Skeletal muscle tissue (tissue), 3 donors: ENCODE measurements at regions not wholly inside any gene's neighbourhood (a gene's known extent, or its start where the extent isn't known, plus 50 kb on each side); places are given as distances from the start of the nearest gene placed in this dataset.
"Not testable (repeated sequence)": the region's sequence is repeated elsewhere in the genome, so short reads cannot be mapped to it uniquely, and the experiment has no call there.

ENCODE experiments used
- H3K27ac ChIP-seq: one replicate; pipeline ENCODE4 v1.7.0; 2013; ENCODE audit warnings: mild to moderate bottlenecking, low read depth, low read length, inconsistent platforms
- H3K27me3 ChIP-seq, 3 donors: one replicate each; pipeline ENCODE4 v1.7.0; 2013; ENCODE audit warnings: low read length in 3 of 3; ENCODE audit not compliant: control insufficient read depth in 3 of 3, insufficient read depth in 3 of 3
- H3K36me3 ChIP-seq, 3 donors: one replicate each; pipeline ENCODE4 v1.7.0; 2013; ENCODE audit warnings: low read length in 3 of 3; ENCODE audit not compliant: control insufficient read depth in 3 of 3, insufficient read depth in 3 of 3
- H3K4me1 ChIP-seq, 3 donors: one replicate each; pipeline ENCODE4 v1.7.0; 2013; ENCODE audit warnings: low read length in 3 of 3, mild to moderate bottlenecking in 3 of 3; ENCODE audit not compliant: control insufficient read depth in 3 of 3, insufficient read depth in 3 of 3
- H3K4me3 ChIP-seq, 3 donors: one replicate each; pipeline ENCODE4 v1.7.0; 2013; ENCODE audit warnings: low read length in 3 of 3
- H3K9ac ChIP-seq, 3 donors: one replicate each; pipeline ENCODE4 v1.7.0; 2013; ENCODE audit warnings: low read length in 3 of 3, mild to moderate bottlenecking in 3 of 3, moderate library complexity in 2 of 3, low read depth in 1 of 3
- H3K9me3 ChIP-seq, 3 donors: one replicate each; pipeline ENCODE4 v1.7.0; 2013; ENCODE audit warnings: low read length in 3 of 3; ENCODE audit not compliant: control insufficient read depth in 3 of 3
- donor health status: Osteomylitis.

- H3K36me3 ChIP-seq = no peaks in the 10 kb centered on the region
- H3K9ac ChIP-seq = no peak overlapping the region
- no peak overlapping the region for H3K4me3 ChIP-seq
- H3K4me1 ChIP-seq = no peaks in the 10 kb centered on the region
- H3K27ac ChIP-seq = no peak overlapping the region
- no peaks in the 10 kb centered on the region for H3K27me3 ChIP-seq
- no peaks in the 10 kb centered on the region for H3K9me3 ChIP-seq
Measured at GRCh38 chr3:181912384-181912783, 200.7 kb downstream of the SOX2 start.

GRCh38 chr3:181913254-181913653 lies 201.5 kb downstream of the SOX2 start:
- no peak overlapping the region for H3K27ac ChIP-seq
- H3K4me1 ChIP-seq = no peaks in the 10 kb centered on the region
- no peak overlapping the region for H3K4me3 ChIP-seq
- no peaks in the 10 kb centered on the region for H3K36me3 ChIP-seq
- no peak overlapping the region for H3K9ac ChIP-seq
- H3K27me3 ChIP-seq = no peaks in the 10 kb centered on the region
- H3K9me3 ChIP-seq = no peaks in the 10 kb centered on the region

GRCh38 chr3:181915551-181915950 lies 203.8 kb downstream of the SOX2 start:
- no peak overlapping the region for H3K4me3 ChIP-seq
- H3K36me3 ChIP-seq = no peaks in the 10 kb centered on the region
- no peaks in the 10 kb centered on the region for H3K9me3 ChIP-seq
- H3K27ac ChIP-seq = no peak overlapping the region
- H3K4me1 ChIP-seq = no peaks in the 10 kb centered on the region
- no peak overlapping the region for H3K9ac ChIP-seq
- no peaks in the 10 kb centered on the region for H3K27me3 ChIP-seq

- H3K4me3 ChIP-seq = no peak overlapping the region
- no peaks in the 10 kb centered on the region for H3K36me3 ChIP-seq
- H3K27ac ChIP-seq = no peak overlapping the region
- H3K27me3 ChIP-seq = no peaks in the 10 kb centered on the region
- H3K9ac ChIP-seq = no peak overlapping the region
- no peaks in the 10 kb centered on the region for H3K9me3 ChIP-seq
- no peaks in the 10 kb centered on the region for H3K4me1 ChIP-seq
Measured at GRCh38 chr3:181916013-181916412, 204.3 kb downstream of the SOX2 start.

GRCh38 chr3:181917027-181917426 lies 205.3 kb downstream of the SOX2 start:
- H3K36me3 ChIP-seq = no peaks in the 10 kb centered on the region
- H3K4me1 ChIP-seq = no peaks in the 10 kb centered on the region
- no peak overlapping the region for H3K27ac ChIP-seq
- H3K9me3 ChIP-seq = no peaks in the 10 kb centered on the region
- no peak overlapping the region for H3K4me3 ChIP-seq
- H3K27me3 ChIP-seq = no peaks in the 10 kb centered on the region
- no peak overlapping the region for H3K9ac ChIP-seq

GRCh38 chr3:181919375-181919774 lies 207.7 kb downstream of the SOX2 start:
- H3K4me1 ChIP-seq = no peaks in the 10 kb centered on the region
- H3K9ac ChIP-seq = no peak overlapping the region
- H3K27me3 ChIP-seq = no peaks in the 10 kb centered on the region
- no peaks in the 10 kb centered on the region for H3K9me3 ChIP-seq
- H3K27ac ChIP-seq = no peak overlapping the region
- H3K36me3 ChIP-seq = no peaks in the 10 kb centered on the region
- H3K4me3 ChIP-seq = no peak overlapping the region

- Histone ChIP-seq H3K9me3 (no peaks in the 10 kb centered on the region), H3K27me3 (no peaks in the 10 kb centered on the region), H3K9ac (no peak overlapping the region), H3K4me3 (no peak overlapping the region), H3K27ac (no peak overlapping the region), H3K4me1 (no peaks in the 10 kb centered on the region), H3K36me3 (no peaks in the 10 kb centered on the region)
Measured at GRCh38 chr3:181920409-181920808, 208.7 kb downstream of the SOX2 start.

GRCh38 chr3:181921220-181921619 lies 209.5 kb downstream of the SOX2 start:
- H3K36me3 ChIP-seq = no peaks in the 10 kb centered on the region
- no peaks in the 10 kb centered on the region for H3K27me3 ChIP-seq
- H3K4me1 ChIP-seq = no peaks in the 10 kb centered on the region
- no peak overlapping the region for H3K9ac ChIP-seq
- no peak overlapping the region for H3K27ac ChIP-seq
- H3K9me3 ChIP-seq = no peaks in the 10 kb centered on the region
- no peak overlapping the region for H3K4me3 ChIP-seq

- not testable (repeated sequence) for H3K9me3 ChIP-seq, H3K27ac ChIP-seq, H3K36me3 ChIP-seq, H3K9ac ChIP-seq, H3K4me3 ChIP-seq, H3K4me1 ChIP-seq, H3K27me3 ChIP-seq
Measured at GRCh38 chr3:181925841-181926240, 214.1 kb downstream of the SOX2 start.

GRCh38 chr3:181929501-181929900 lies 217.8 kb downstream of the SOX2 start:
- Histone ChIP-seq H3K9me3 (no peaks in the 10 kb centered on the region), H3K27me3 (no peaks in the 10 kb centered on the region)

GRCh38 chr3:181930105-181930504 lies 218.4 kb downstream of the SOX2 start:
- Histone ChIP-seq H3K4me1 (no peaks in the 10 kb centered on the region), H3K36me3 (no peaks in the 10 kb centered on the region), H3K27ac (no peak overlapping the region), H3K9ac (no peak overlapping the region), H3K4me3 (no peak overlapping the region), H3K9me3 (no peaks in the 10 kb centered on the region), H3K27me3 (no peaks in the 10 kb centered on the region)

More at GRCh38 chr3:181929501-181929900, 217.8 kb downstream of the SOX2 start:
- Histone ChIP-seq H3K4me1 (no peaks in the 10 kb centered on the region), H3K27ac (no peak overlapping the region), H3K36me3 (no peaks in the 10 kb centered on the region), H3K9ac (no peak overlapping the region), H3K4me3 (no peak overlapping the region)
